ENCODE measurements at regions not wholly inside any gene's neighbourhood (a gene's known extent, or its start where the extent isn't known, plus 50 kb on each side); places are given as distances from the start of the nearest gene placed in this dataset.

DNA sequence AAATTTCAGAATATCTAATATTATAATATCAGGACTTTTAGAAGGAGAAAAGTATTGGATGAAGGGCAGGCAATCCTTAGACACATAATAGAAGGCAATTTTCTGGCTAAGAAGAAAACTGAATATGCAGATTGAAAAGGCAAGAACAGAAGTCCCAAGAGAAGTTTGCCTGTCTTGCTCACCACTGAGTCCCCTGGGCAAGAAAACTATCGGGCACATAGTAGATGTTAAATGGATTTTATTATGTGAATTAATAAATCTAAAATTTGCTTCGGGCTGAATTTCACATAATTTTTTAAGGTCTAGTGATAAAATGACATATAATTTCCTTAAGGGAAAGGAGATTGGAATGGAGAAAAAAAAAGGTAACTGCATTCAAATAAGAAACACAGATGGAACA lies 380.9 kb upstream of the GRM3 start:
- no peak overlapping the region for H3K27ac ChIP-seq (ENCODE audit: low read depth, low read length, poor library complexity, severe bottlenecking)
- no peak overlapping the region for H3K4me3 ChIP-seq (ENCODE audit: low read depth, low read length, poor library complexity, severe bottlenecking)
- H3K9ac ChIP-seq (ENCODE audit: low read length) = no peak overlapping the region
- no peaks in the 10 kb centered on the region for H4K20me1 ChIP-seq (ENCODE audit: insufficient read depth, low read length)
- no peaks in the 10 kb centered on the region for H3K4me1 ChIP-seq (ENCODE audit: insufficient read depth, low read length, severe bottlenecking)
- no peaks in the 10 kb centered on the region for H3K9me3 ChIP-seq (ENCODE audit: low read length)
- no peaks in the 10 kb centered on the region for H3K27me3 ChIP-seq (ENCODE audit: insufficient read depth, low read length)
- no peaks in the 10 kb centered on the region for H3K79me2 ChIP-seq (ENCODE audit: insufficient read depth, low read length)
- no peaks in the 10 kb centered on the region for H3K36me3 ChIP-seq (ENCODE audit: insufficient read depth, low read length)
- no peaks in the 10 kb centered on the region for H3F3A ChIP-seq (ENCODE audit: insufficient read depth, low read length)
- TF ChIP-seq, protein P1, sequence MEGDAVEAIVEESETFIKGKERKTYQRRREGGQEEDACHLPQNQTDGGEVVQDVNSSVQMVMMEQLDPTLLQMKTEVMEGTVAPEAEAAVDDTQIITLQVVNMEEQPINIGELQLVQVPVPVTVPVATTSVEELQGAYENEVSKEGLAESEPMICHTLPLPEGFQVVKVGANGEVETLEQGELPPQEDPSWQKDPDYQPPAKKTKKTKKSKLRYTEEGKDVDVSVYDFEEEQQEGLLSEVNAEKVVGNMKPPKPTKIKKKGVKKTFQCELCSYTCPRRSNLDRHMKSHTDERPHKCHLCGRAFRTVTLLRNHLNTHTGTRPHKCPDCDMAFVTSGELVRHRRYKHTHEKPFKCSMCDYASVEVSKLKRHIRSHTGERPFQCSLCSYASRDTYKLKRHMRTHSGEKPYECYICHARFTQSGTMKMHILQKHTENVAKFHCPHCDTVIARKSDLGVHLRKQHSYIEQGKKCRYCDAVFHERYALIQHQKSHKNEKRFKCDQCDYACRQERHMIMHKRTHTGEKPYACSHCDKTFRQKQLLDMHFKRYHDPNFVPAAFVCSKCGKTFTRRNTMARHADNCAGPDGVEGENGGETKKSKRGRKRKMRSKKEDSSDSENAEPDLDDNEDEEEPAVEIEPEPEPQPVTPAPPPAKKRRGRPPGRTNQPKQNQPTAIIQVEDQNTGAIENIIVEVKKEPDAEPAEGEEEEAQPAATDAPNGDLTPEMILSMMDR (IDR thresholded peaks at IDR 0.05; ENCODE audit: low read length) = no peak
- no peak for TF ChIP-seq EZH2 (IDR thresholded peaks at IDR 0.05; ENCODE audit: borderline replicate concordance, low read length)
- no peak overlapping the region for H3K4me2 ChIP-seq (ENCODE audit: low read length)
- no peaks in the 10 kb centered on the region for H3K9me2 ChIP-seq (ENCODE audit: low read depth, low read length)
- H2AFZ ChIP-seq (ENCODE audit: low read length) = no peak overlapping the region

DNA sequence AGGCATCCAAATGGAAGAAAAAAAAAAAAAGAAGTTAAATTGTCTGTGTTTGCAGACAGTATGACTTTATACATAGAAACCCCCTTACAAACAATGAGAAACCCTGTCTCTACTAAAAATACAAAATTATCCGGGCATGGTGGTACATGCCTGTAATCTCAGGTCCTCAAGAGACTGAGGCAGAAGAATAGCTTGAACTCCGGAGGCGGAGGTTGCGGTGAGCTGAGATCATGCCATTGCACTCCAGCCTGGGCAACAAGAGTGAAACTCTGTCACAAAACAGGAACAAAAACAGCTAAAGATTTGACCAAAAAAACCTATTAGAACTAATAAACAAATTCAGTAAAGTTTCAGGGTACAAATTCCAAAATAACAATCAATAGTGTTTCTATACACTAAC lies 385.8 kb upstream of the GRM3 start:
- no peaks in the 10 kb centered on the region for H3K36me3 ChIP-seq (ENCODE audit: insufficient read depth, low read length)

DNA sequence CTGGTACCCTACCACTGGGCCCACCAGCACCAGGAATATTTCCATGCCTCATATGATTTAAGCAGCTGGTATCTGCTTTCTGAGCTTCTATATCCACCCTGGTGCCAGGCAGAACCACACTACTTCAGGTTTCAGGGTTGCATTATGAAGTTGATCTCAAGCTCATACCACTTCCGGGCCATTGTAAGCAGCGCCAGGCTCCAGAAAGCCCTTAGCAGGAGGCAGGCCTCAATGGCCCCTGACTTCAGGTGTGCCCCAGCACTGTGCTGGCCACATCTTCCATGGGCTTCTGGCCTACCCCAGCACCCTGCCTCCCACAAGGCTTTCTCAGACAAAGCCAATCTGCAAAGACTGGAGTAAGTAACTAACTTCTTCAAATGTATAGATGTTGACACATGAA lies 391.3 kb upstream of the GRM3 start:
- Histone ChIP-seq H3K79me2 (ENCODE audit: insufficient read depth, low read length) (no peaks in the 10 kb centered on the region), H3K9me3 (ENCODE audit: low read length) (0 out of 2 replicates have a peak, but pooled peaks cover 2% of the 10 kb centered on the region), H4K20me1 (ENCODE audit: insufficient read depth, low read length) (no peaks in the 10 kb centered on the region), H2AFZ (ENCODE audit: low read length) (no peak overlapping the region), H3K4me2 (ENCODE audit: low read length) (no peak overlapping the region), H3K27ac (ENCODE audit: low read depth, low read length, poor library complexity, severe bottlenecking) (no peak overlapping the region), H3K27me3 (ENCODE audit: insufficient read depth, low read length) (no peaks in the 10 kb centered on the region), H3K9me2 (ENCODE audit: low read depth, low read length) (no peaks in the 10 kb centered on the region), H3K4me3 (ENCODE audit: low read depth, low read length, poor library complexity, severe bottlenecking) (no peak overlapping the region), H3K36me3 (ENCODE audit: insufficient read depth, low read length) (no peaks in the 10 kb centered on the region), H3K9ac (ENCODE audit: low read length) (no peak overlapping the region), H3F3A (ENCODE audit: insufficient read depth, low read length) (no peaks in the 10 kb centered on the region), H3K4me1 (ENCODE audit: insufficient read depth, low read length, severe bottlenecking) (no peaks in the 10 kb centered on the region)
- no peak for TF ChIP-seq EZH2 (IDR thresholded peaks at IDR 0.05; ENCODE audit: borderline replicate concordance, low read length)

More for the DNA sequence above, 385.8 kb upstream of the GRM3 start:
- Histone ChIP-seq H3K9ac (ENCODE audit: low read length) (no peak overlapping the region), H3K9me2 (ENCODE audit: low read depth, low read length) (no peaks in the 10 kb centered on the region), H2AFZ (ENCODE audit: low read length) (no peak overlapping the region), H3K9me3 (ENCODE audit: low read length) (0 out of 2 replicates have a peak, but pooled peaks cover 2% of the 10 kb centered on the region), H3K79me2 (ENCODE audit: insufficient read depth, low read length) (no peaks in the 10 kb centered on the region), H3F3A (ENCODE audit: insufficient read depth, low read length) (no peaks in the 10 kb centered on the region), H3K4me2 (ENCODE audit: low read length) (no peak overlapping the region), H3K27me3 (ENCODE audit: insufficient read depth, low read length) (no peaks in the 10 kb centered on the region), H3K4me3 (ENCODE audit: low read depth, low read length, poor library complexity, severe bottlenecking) (no peak overlapping the region), H3K4me1 (ENCODE audit: insufficient read depth, low read length, severe bottlenecking) (no peaks in the 10 kb centered on the region), H3K27ac (ENCODE audit: low read depth, low read length, poor library complexity, severe bottlenecking) (no peak overlapping the region), H4K20me1 (ENCODE audit: insufficient read depth, low read length) (no peaks in the 10 kb centered on the region)
- TF ChIP-seq EZH2 (IDR thresholded peaks at IDR 0.05; ENCODE audit: borderline replicate concordance, low read length) = no peak
- TF ChIP-seq, protein P1 (IDR thresholded peaks at IDR 0.05; ENCODE audit: low read length) = no peak

DNA sequence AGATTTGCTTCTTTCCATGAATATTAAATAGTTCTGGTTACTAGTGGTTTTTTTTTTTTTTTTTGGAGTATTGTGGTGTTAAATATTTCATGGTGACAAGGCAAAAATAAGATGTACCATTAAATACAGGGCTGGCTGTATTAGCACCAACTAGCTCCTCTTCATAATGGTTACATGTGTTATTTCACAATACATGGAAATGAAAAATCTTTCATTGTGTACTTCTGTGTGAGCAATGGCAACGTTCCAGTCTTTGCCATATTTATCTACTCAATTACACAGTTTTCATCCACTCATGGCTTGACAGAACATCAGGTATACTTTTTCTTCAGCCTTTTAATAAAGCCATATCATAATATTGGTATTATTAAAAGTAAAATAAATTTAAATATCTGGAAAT lies 394.7 kb upstream of the GRM3 start:
- H3F3A ChIP-seq (ENCODE audit: insufficient read depth, low read length) = no peaks in the 10 kb centered on the region
- no peaks in the 10 kb centered on the region for H4K20me1 ChIP-seq (ENCODE audit: insufficient read depth, low read length)
- H3K27me3 ChIP-seq (ENCODE audit: insufficient read depth, low read length) = no peaks in the 10 kb centered on the region
- no peaks in the 10 kb centered on the region for H3K9me3 ChIP-seq (ENCODE audit: low read length)
- TF ChIP-seq, protein P1 (IDR thresholded peaks at IDR 0.05; ENCODE audit: low read length) = no peak
- no peak for TF ChIP-seq EZH2 (IDR thresholded peaks at IDR 0.05; ENCODE audit: borderline replicate concordance, low read length)
- H3K4me1 ChIP-seq (ENCODE audit: insufficient read depth, low read length, severe bottlenecking) = no peaks in the 10 kb centered on the region
- H3K79me2 ChIP-seq (ENCODE audit: insufficient read depth, low read length) = no peaks in the 10 kb centered on the region
- no peaks in the 10 kb centered on the region for H3K36me3 ChIP-seq (ENCODE audit: insufficient read depth, low read length)
- H3K27ac ChIP-seq (ENCODE audit: low read depth, low read length, poor library complexity, severe bottlenecking) = no peak overlapping the region
- H3K4me3 ChIP-seq (ENCODE audit: low read depth, low read length, poor library complexity, severe bottlenecking) = no peak overlapping the region
- H3K4me2 ChIP-seq (ENCODE audit: low read length) = no peak overlapping the region
- H3K9me2 ChIP-seq (ENCODE audit: low read depth, low read length) = no peaks in the 10 kb centered on the region
- H3K9ac ChIP-seq (ENCODE audit: low read length) = no peak overlapping the region
- H2AFZ ChIP-seq (ENCODE audit: low read length) = no peak overlapping the region

Measured in OCI-LY1 (cell line).